GM12874 (cell line): ENCODE measurements at regions not wholly inside any gene's neighbourhood (a gene's known extent, or its start where the extent isn't known, plus 50 kb on each side); places are given as distances from the start of the nearest gene placed in this dataset.

ENCODE experiments used
- CTCF ChIP-seq: IDR thresholded peaks from 2 replicates; pipeline ENCODE4 v1.5.1; 2011; ENCODE audit warnings: low read depth, mild to moderate bottlenecking, control low read depth, low read length, moderate library complexity; ENCODE audit not compliant: insufficient read depth

- no peak for TF ChIP-seq CTCF
Measured at GRCh38 chr7:79612022-79612421, 158.6 kb upstream of the MAGI2 start.

DNA sequence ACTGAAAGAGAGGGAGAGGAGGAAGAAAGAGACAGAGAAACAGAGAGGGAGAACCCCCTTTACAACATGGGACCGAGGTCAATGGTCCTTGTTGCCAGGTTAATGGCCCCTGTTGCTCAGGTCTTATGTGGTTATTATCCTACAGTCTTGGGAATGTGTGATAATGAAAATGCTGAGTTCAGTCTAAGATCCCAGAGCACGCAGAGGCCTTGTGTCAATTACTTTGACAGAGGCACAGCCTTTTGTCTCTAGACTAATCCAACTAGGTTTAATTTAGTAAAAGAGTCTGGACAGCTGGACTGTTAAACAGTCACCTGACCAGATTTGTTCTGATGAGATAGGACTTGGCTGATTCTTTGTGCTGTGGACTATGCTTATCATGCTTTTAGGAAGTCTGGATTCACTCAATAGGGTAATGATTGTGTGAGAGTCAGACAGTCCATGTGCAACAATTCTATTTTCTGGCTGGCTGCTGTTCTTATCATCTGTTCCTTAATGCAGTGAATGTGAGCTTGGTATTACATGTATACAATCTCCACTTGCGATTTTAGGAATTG, 157.4 kb upstream of the MAGI2 start:
- no peak for TF ChIP-seq CTCF

DNA sequence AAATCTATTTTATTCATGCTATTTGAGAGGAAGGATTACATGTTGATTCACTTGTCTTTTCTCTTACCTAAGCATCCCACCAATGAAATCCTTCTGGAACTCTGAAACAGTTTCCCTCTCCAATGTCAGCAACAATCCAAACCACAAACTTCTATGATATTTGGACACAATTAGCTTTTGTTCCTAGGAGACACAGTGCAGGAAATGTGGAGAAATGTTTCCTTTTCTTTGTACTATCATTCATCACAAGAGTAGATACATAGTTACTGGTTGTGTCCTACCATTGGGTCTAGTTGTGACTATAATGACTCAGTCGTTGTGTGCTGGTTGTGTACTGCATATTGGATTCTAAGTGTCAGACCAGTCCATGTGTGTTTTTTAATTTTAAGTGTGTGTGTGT, 156.8 kb upstream of the MAGI2 start:
- no peak for TF ChIP-seq CTCF

GRCh38 chr7:79608005-79608404, 154.5 kb upstream of the MAGI2 start:
- no peak for TF ChIP-seq CTCF

- no peak for TF ChIP-seq CTCF
Measured at GRCh38 chr7:79604841-79605240, 151.4 kb upstream of the MAGI2 start.

GRCh38 chr7:79598351-79598750, 144.9 kb upstream of the MAGI2 start:
- TF ChIP-seq CTCF: no peak

- TF ChIP-seq CTCF: no peak
Measured at GRCh38 chr7:79593866-79594301, 140.4 kb upstream of the MAGI2 start.

- no peak for TF ChIP-seq CTCF
Measured at GRCh38 chr7:79590916-79591623, 137.6 kb upstream of the MAGI2 start.
